Keratinocyte (primary cell): ENCODE measurements at regions not wholly inside any gene's neighbourhood (a gene's known extent, or its start where the extent isn't known, plus 50 kb on each side); places are given as distances from the start of the nearest gene placed in this dataset.

ENCODE experiments used
- DNase-seq: peaks from one replicate; pipeline ENCODE4 v3.0.0-alpha.2; 2011; ENCODE audit warnings: low read depth, missing footprints, low spot score
- FAIRE-seq: peaks from 2 replicates; lab custom pipeline; 2011; peaks lifted over from hg19 to GRCh38; lab: Jason Lieb, UNC
- H2AFZ ChIP-seq: 2 replicates; pipeline ENCODE4 v1.6.0; 2012; ENCODE audit warnings: low read length, control low read depth, inconsistent platforms; ENCODE audit not compliant: control insufficient read depth
- H3K27ac ChIP-seq: 2 replicates; pipeline ENCODE4 v1.5.1; 2011; ENCODE audit warnings: low read length; ENCODE audit not compliant: control insufficient read depth, insufficient read depth
- H3K27me3 ChIP-seq: 3 replicates; pipeline ENCODE4 v1.6.0; 2011; ENCODE audit warnings: low read length; ENCODE audit not compliant: control insufficient read depth, insufficient read depth; ENCODE audit errors: extremely low read depth
- H3K36me3 ChIP-seq, 2 experiments: 2 replicates in 1 of 2; 3 replicates in 1 of 2; pipeline ENCODE4 v1.5.1; 2011; ENCODE audit warnings: low read length in 2 of 2, mild to moderate bottlenecking in 1 of 2; ENCODE audit not compliant: control insufficient read depth in 2 of 2, insufficient read depth in 2 of 2; ENCODE audit errors: extremely low read depth in 1 of 2
- H3K4me1 ChIP-seq: 3 replicates; pipeline ENCODE4 v1.5.1; 2011; ENCODE audit warnings: low read length; ENCODE audit not compliant: control insufficient read depth, insufficient read depth; ENCODE audit errors: extremely low read depth
- H3K4me2 ChIP-seq: 3 replicates; pipeline ENCODE4 v1.6.0; 2011; ENCODE audit warnings: low read depth, low read length; ENCODE audit not compliant: control insufficient read depth, insufficient read depth; ENCODE audit errors: extremely low read depth
- H3K4me3 ChIP-seq, 3 experiments: fragments of 200-600 bp in 1 of 3; sonication (generic) in 1 of 3; 2 replicates in 2 of 3; 3 replicates in 1 of 3; pipeline ENCODE4 v1.5.1; 2011 to 2016; ENCODE audit warnings: low read length in 3 of 3, mild to moderate bottlenecking in 3 of 3, control low read depth in 2 of 3, inconsistent platforms in 1 of 3, low read depth in 1 of 3, mixed read lengths in 1 of 3, mixed run types in 1 of 3, moderate library complexity in 1 of 3; ENCODE audit not compliant: control insufficient read depth in 2 of 3, insufficient read depth in 2 of 3; ENCODE audit errors: extremely low read depth in 1 of 3
- H3K79me2 ChIP-seq: 2 replicates; pipeline ENCODE4 v1.6.0; 2012; ENCODE audit warnings: low read length; ENCODE audit not compliant: control insufficient read depth, insufficient read depth
- H3K9ac ChIP-seq: 3 replicates; pipeline ENCODE4 v1.6.0; 2011; ENCODE audit warnings: low read length; ENCODE audit not compliant: control insufficient read depth, insufficient read depth; ENCODE audit errors: extremely low read depth
- H3K9me1 ChIP-seq: 3 replicates; pipeline ENCODE4 v1.6.0; 2011; ENCODE audit warnings: low read length; ENCODE audit not compliant: control insufficient read depth, insufficient read depth; ENCODE audit errors: extremely low read depth
- H3K9me3 ChIP-seq: 2 replicates; pipeline ENCODE4 v1.5.1; 2012; ENCODE audit warnings: low read depth, low read length; ENCODE audit not compliant: control insufficient read depth
- H4K20me1 ChIP-seq: 3 replicates; pipeline ENCODE4 v1.6.0; 2011; ENCODE audit warnings: low read length; ENCODE audit not compliant: control insufficient read depth, insufficient read depth; ENCODE audit errors: extremely low read depth
- EZH2 ChIP-seq: IDR thresholded peaks from one replicate; pipeline ENCODE4 v1.6.1; 2012; ENCODE audit warnings: inconsistent platforms, mild to moderate bottlenecking, low read length, moderate library complexity
- dilution Hi-C: fragments of 300-500 bp; cut with MboI; formaldehyde crosslinking; loops from one replicate; pipeline ENCODE4 v1.7.0; 2020; ENCODE audit warnings: low sequenced_read_pairs; ENCODE audit not compliant: extremely low pct_ligation_motif_present
- TF ChIP-seq, protein P1 (sequence below), 3 experiments: IDR thresholded peaks in 1 of 3; conservative IDR thresholded peaks in 1 of 3; optimal IDR thresholded peaks in 1 of 3; 2 replicates in 2 of 3; 3 replicates in 1 of 3; pipeline versions ENCODE3 to v1.5.1; 2011; ENCODE audit warnings: low read length in 3 of 3, mild to moderate bottlenecking in 3 of 3, moderate library complexity in 2 of 3, control low read depth in 1 of 3, inconsistent platforms in 1 of 3; ENCODE audit not compliant: insufficient read depth in 2 of 3; ENCODE audit errors: extremely low read depth in 1 of 3

DNA sequence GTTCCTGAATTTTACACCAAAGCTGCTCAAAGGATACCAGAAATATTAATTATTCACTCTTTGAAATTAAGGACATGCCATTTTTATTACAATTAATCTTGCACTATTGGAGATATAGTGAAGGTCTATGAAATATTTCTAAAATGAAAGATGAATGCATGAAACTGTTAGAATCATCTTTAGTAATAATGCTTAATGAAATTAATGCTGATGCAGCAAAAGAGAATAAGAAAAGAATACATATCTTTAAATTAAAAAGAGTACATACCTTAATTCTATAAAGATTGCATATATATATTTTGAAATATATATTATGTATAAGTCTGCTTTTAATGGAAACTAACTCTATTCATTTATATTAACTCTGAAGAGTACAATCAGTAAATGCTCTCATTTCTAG lies 236.0 kb downstream of the ALX1 start:
- Histone ChIP-seq H2AFZ (no peak overlapping the region), H3K27me3 (no peaks in the 10 kb centered on the region), H3K4me1 (peaks cover 5% of the 10 kb centered on the region), H4K20me1 (no peaks in the 10 kb centered on the region), H3K9ac (no peak overlapping the region), H3K4me3 (no peak overlapping the region), H3K9me3 (no peaks in the 10 kb centered on the region), H3K4me2 (no peak overlapping the region), H3K9me1 (no peaks in the 10 kb centered on the region), H3K27ac (no peak overlapping the region), H3K79me2 (no peaks in the 10 kb centered on the region), H3K36me3 (no peaks in the 10 kb centered on the region)
- DNase-seq, result no peak
- TF ChIP-seq, protein P1, sequence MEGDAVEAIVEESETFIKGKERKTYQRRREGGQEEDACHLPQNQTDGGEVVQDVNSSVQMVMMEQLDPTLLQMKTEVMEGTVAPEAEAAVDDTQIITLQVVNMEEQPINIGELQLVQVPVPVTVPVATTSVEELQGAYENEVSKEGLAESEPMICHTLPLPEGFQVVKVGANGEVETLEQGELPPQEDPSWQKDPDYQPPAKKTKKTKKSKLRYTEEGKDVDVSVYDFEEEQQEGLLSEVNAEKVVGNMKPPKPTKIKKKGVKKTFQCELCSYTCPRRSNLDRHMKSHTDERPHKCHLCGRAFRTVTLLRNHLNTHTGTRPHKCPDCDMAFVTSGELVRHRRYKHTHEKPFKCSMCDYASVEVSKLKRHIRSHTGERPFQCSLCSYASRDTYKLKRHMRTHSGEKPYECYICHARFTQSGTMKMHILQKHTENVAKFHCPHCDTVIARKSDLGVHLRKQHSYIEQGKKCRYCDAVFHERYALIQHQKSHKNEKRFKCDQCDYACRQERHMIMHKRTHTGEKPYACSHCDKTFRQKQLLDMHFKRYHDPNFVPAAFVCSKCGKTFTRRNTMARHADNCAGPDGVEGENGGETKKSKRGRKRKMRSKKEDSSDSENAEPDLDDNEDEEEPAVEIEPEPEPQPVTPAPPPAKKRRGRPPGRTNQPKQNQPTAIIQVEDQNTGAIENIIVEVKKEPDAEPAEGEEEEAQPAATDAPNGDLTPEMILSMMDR (optimal IDR thresholded peaks at IDR 0.05 in 1 of 3, IDR thresholded peaks at IDR 0.05 in 1 of 3, conservative IDR thresholded peaks at IDR 0.05 in 1 of 3; ENCODE audit: extremely low read depth in 1 of 3, insufficient read depth in 2 of 3, low read length in 3 of 3), result no peak
- TF ChIP-seq EZH2, result no peak
- dilution Hi-C loops, result no loop called here
- no peak for FAIRE-seq

DNA sequence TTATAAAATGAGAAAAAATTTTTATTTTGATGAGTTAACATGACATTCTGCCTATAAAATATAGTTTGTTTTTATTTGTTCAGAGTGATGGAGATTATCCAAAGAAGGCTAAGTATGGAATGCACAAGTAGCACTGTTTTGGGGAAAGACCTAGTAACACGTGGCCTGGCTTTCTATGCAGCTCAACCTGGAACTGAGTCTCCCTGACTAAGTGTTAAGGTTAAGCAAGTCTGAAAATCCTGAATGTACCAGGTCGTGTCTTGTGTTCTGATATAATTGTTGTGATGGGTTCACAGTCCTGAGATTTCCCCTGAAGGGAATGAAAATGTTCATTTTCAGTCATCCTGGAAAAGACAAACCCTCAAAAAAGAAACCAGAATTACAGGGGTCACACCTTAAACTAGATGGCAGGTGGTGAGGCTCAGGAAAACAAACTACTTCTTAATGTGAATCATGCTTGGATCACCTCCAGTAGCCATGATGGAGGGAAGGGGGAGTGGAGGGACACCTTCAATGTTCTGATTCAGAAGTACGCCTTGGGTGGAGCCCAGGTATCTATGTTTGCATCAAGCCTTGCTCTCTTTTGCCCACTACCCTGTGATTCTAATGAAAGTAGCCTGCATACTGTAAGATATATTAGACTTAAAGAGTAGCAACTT lies 236.8 kb downstream of the ALX1 start:
- no peaks in the 10 kb centered on the region for H3K36me3 ChIP-seq
- no peak overlapping the region for H2AFZ ChIP-seq
- H3K27me3 ChIP-seq, result no peaks in the 10 kb centered on the region
- H3K4me3 ChIP-seq, result no peak overlapping the region
- H3K27ac ChIP-seq, result no peak overlapping the region
- DNase-seq (no peak), FAIRE-seq (peak; percentile 17)
- H4K20me1 ChIP-seq, result no peaks in the 10 kb centered on the region
- H3K4me1 ChIP-seq, result peaks cover 5% of the 10 kb centered on the region
- TF ChIP-seq, protein P1 (optimal IDR thresholded peaks at IDR 0.05 in 1 of 3, IDR thresholded peaks at IDR 0.05 in 1 of 3, conservative IDR thresholded peaks at IDR 0.05 in 1 of 3; ENCODE audit: extremely low read depth in 1 of 3, insufficient read depth in 2 of 3, low read length in 3 of 3), result no peak
- no peak for TF ChIP-seq EZH2
- no peak overlapping the region for H3K9ac ChIP-seq
- H3K79me2 ChIP-seq, result no peaks in the 10 kb centered on the region
- dilution Hi-C loops, result no loop called here
- no peaks in the 10 kb centered on the region for H3K9me1 ChIP-seq
- no peaks in the 10 kb centered on the region for H3K9me3 ChIP-seq
- H3K4me2 ChIP-seq, result no peak overlapping the region
